Endothelial cell (in vitro differentiated cells): ENCODE measurements at regions not wholly inside any gene's neighbourhood (a gene's known extent, or its start where the extent isn't known, plus 50 kb on each side); places are given as distances from the start of the nearest gene placed in this dataset.

ENCODE experiments used
- DNase-seq: peaks from one replicate; pipeline ENCODE4 v3.0.0; 2021; ENCODE audit warnings: low spot score
- H3K27ac Mint-ChIP-seq: one replicate; pipeline ENCODE4 v1.8.0; 2021; ENCODE audit warnings: mixed read lengths, inconsistent platforms; ENCODE audit not compliant: unreplicated experiment
- H3K27me3 Mint-ChIP-seq: one replicate; pipeline ENCODE4 v1.8.0; 2021; ENCODE audit warnings: mild to moderate bottlenecking, moderate library complexity, mixed read lengths, inconsistent platforms; ENCODE audit not compliant: unreplicated experiment
- H3K36me3 Mint-ChIP-seq: one replicate; pipeline ENCODE4 v1.8.0; 2021; ENCODE audit warnings: mild to moderate bottlenecking, low read depth, mixed read lengths, inconsistent platforms; ENCODE audit not compliant: unreplicated experiment
- H3K4me1 Mint-ChIP-seq: one replicate; pipeline ENCODE4 v1.8.0; 2021; ENCODE audit warnings: mild to moderate bottlenecking, mixed read lengths, inconsistent platforms; ENCODE audit not compliant: unreplicated experiment
- H3K4me3 Mint-ChIP-seq: one replicate; pipeline ENCODE4 v1.8.0; 2021; ENCODE audit warnings: mild to moderate bottlenecking, mixed read lengths, inconsistent platforms; ENCODE audit not compliant: unreplicated experiment
- H3K9me3 Mint-ChIP-seq: one replicate; pipeline ENCODE4 v1.8.0; 2021; ENCODE audit warnings: mixed read lengths, inconsistent platforms; ENCODE audit not compliant: unreplicated experiment
- CTCF ChIP-seq: fragments of 200-600 bp; sonication (generic); IDR thresholded peaks from one replicate; pipeline ENCODE4 v1.5.0; 2021; ENCODE audit warnings: antibody characterized with exemption; ENCODE audit not compliant: unreplicated experiment

GRCh38 chr20:63112491-63113219 is 103.3 kb downstream of the YTHDF1 start:
- H3K27me3 Mint-ChIP-seq, result peaks cover 11% of the 10 kb centered on the region
- H3K27ac Mint-ChIP-seq, result no peak overlapping the region
- peaks cover 10% of the 10 kb centered on the region for H3K9me3 Mint-ChIP-seq
- no peaks in the 10 kb centered on the region for H3K4me1 Mint-ChIP-seq
- H3K4me3 Mint-ChIP-seq, result no peak overlapping the region
- H3K36me3 Mint-ChIP-seq, result no peaks in the 10 kb centered on the region
- no peak for TF ChIP-seq CTCF
- no peak for DNase-seq

DNA sequence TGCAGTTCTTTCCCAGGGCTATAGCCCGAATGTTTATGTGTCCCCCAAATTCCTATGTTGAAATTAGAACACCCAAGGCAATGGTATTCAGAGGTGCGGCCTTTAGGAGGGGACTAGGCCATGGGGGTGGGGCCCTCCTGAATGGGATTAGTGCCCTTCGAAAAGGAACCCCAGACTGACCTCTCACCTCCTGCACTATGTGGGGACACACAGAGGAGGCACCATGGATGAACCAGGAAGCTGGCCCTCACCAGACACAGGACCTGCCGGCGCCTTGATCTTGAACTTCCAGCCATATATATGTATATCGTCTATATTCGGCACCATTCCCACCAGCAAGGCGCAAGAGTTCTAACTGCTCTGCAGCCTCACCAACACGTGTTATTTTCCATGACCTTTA is 101.5 kb upstream of the BHLHE23 start:
- H3K9me3 Mint-ChIP-seq, result peaks cover 10% of the 10 kb centered on the region
- TF ChIP-seq CTCF, result no peak
- no peaks in the 10 kb centered on the region for H3K4me1 Mint-ChIP-seq
- H3K27ac Mint-ChIP-seq, result no peak overlapping the region
- DNase-seq, result no peak
- peaks cover 4% of the 10 kb centered on the region for H3K27me3 Mint-ChIP-seq
- no peak overlapping the region for H3K4me3 Mint-ChIP-seq
- H3K36me3 Mint-ChIP-seq, result no peaks in the 10 kb centered on the region

DNA sequence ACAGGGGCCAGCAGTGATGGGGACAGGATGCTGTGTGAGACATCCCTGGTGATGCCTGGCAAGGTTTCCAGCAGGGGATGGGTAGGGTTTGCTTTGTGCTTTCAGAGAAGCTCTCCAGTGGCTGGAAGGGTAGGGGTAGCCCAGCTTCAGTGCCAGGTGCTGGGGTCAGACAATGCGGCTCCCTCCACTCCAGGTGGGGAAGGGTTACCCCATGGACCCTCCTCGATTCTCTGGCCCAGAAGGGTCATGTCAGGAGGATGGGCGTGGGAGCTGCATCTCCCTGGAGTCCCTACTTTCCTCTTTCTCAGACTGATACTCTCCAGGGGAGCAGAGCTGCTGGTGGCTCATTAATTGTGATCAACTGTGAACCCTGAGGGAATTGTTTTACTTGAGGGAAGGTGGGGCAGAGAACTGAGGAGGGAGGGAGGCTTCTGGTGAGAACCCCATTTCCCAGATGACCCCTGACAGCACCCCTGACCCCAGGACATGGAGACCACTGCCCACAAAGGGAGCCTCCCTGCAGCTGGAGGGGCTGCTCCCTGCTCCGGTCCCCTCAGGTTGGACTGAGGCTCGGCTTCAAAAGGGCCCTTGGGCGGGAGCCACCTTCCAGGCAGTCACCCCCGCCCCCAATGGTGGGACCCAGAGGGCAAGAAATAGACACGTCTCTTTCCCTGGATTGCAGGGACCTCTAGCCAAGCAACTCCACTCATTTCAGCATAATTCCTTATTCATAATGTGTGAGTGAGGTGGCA is 100.9 kb upstream of the BHLHE23 start:
- peaks cover 10% of the 10 kb centered on the region for H3K9me3 Mint-ChIP-seq
- DNase-seq, result no peak
- no peak for TF ChIP-seq CTCF
- no peak overlapping the region for H3K4me3 Mint-ChIP-seq
- H3K36me3 Mint-ChIP-seq, result no peaks in the 10 kb centered on the region
- peaks cover 4% of the 10 kb centered on the region for H3K27me3 Mint-ChIP-seq
- H3K4me1 Mint-ChIP-seq, result no peaks in the 10 kb centered on the region
- H3K27ac Mint-ChIP-seq, result no peak overlapping the region

DNA sequence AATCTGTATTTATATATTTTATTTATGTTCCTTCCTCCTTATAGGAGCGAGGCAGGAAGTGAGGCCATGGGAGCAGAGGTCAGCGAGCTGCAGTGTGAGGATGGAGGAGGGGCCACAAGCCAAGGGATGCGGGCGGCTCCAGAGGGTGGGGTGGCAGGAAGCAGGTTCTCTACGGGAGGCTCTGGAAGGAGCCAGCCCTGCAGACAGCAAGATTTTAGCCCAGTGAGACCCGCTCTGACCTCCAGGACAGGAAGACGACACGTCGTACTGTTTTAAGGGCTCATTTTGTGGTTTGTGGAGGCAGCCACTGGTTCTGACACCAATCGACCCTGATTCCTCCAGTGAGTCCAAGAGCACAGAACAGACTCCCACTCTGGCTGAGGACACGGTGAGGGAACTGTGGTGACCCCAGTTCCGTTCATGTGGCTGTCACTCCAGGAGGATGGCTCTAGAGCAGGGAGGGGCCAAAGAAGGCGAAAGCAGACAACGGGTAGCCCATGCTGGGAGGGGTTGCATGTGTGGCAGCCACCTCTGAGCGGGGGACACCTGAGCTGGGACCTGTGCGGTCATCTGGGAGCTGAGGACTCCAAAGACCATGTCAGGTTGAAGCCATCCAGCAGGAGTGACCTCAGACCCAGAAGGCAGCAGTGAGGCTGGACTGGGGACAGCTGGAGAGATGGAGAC is 100.1 kb upstream of the BHLHE23 start:
- DNase-seq, result no peak
- no peak for TF ChIP-seq CTCF
- H3K27ac Mint-ChIP-seq, result no peak overlapping the region
- peaks cover 10% of the 10 kb centered on the region for H3K9me3 Mint-ChIP-seq
- H3K4me1 Mint-ChIP-seq, result no peaks in the 10 kb centered on the region
- H3K4me3 Mint-ChIP-seq, result no peak overlapping the region
- H3K27me3 Mint-ChIP-seq, result peaks cover 4% of the 10 kb centered on the region
- no peaks in the 10 kb centered on the region for H3K36me3 Mint-ChIP-seq
